ENCODE measurements at regions not wholly inside any gene's neighbourhood (a gene's known extent, or its start where the extent isn't known, plus 50 kb on each side); places are given as distances from the start of the nearest gene placed in this dataset.

GRCh38 chr14:49992448-49992847 is 99.6 kb downstream of the ARF6 start:
- H3K27me3 ChIP-seq (ENCODE audit: insufficient read depth, low read length) = no peaks in the 10 kb centered on the region
- H3K4me3 ChIP-seq (ENCODE audit: low read depth, low read length, poor library complexity, severe bottlenecking) = no peak overlapping the region
- no peaks in the 10 kb centered on the region for H4K20me1 ChIP-seq (ENCODE audit: insufficient read depth, low read length)
- H3K9me3 ChIP-seq (ENCODE audit: low read length) = no peaks in the 10 kb centered on the region
- peaks cover 13% of the 10 kb centered on the region for H3K4me1 ChIP-seq (ENCODE audit: insufficient read depth, low read length, severe bottlenecking)
- H3F3A ChIP-seq (ENCODE audit: insufficient read depth, low read length) = no peaks in the 10 kb centered on the region
- H2AFZ ChIP-seq (ENCODE audit: low read length) = no peak overlapping the region
- H3K9me2 ChIP-seq (ENCODE audit: low read depth, low read length) = no peaks in the 10 kb centered on the region
- no peaks in the 10 kb centered on the region for H3K79me2 ChIP-seq (ENCODE audit: insufficient read depth, low read length)
- H3K36me3 ChIP-seq (ENCODE audit: insufficient read depth, low read length) = peaks cover 8% of the 10 kb centered on the region; the same call in 1 of the 2 replicates
- H3K9ac ChIP-seq (ENCODE audit: low read length) = no peak overlapping the region
- TF ChIP-seq EZH2 (IDR thresholded peaks at IDR 0.05; ENCODE audit: borderline replicate concordance, low read length) (no peak), CTCF (IDR thresholded peaks at IDR 0.05; ENCODE audit: low read length) (no peak)
- H3K4me2 ChIP-seq (ENCODE audit: low read length) = peak overlapping the region; percentile 8; the same call in 1 of the 2 replicates
- H3K27ac ChIP-seq (ENCODE audit: low read depth, low read length, poor library complexity, severe bottlenecking) = peak overlapping the region; percentile 19

DNA sequence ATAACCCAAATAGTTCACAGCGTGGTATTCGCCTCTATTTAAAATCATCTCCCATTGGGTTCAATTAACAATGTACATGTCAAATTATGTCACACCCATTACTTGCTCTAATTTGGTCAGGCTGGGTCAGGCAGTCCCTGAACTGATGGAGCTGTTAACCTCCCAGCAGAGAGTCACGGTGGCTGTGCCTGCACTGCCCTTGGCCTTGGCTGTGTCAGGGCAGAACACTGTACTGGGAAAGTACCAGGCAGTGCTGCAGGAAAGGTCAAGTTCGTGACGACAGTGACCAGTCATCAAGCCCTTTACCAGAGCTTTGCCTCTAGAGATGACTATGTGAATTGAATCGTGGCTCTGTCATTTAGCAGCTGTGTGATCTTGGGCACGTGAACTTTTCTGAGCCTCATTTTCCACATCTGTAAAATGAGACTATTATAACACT is 100.0 kb downstream of the ARF6 start:
- TF ChIP-seq EZH2 (IDR thresholded peaks at IDR 0.05; ENCODE audit: borderline replicate concordance, low read length) (no peak), CTCF (IDR thresholded peaks at IDR 0.05; ENCODE audit: low read length) (no peak)
- Histone ChIP-seq H4K20me1 (ENCODE audit: insufficient read depth, low read length) (no peaks in the 10 kb centered on the region), H3F3A (ENCODE audit: insufficient read depth, low read length) (no peaks in the 10 kb centered on the region), H2AFZ (ENCODE audit: low read length) (no peak overlapping the region), H3K79me2 (ENCODE audit: insufficient read depth, low read length) (no peaks in the 10 kb centered on the region), H3K9me2 (ENCODE audit: low read depth, low read length) (no peaks in the 10 kb centered on the region), H3K4me1 (ENCODE audit: insufficient read depth, low read length, severe bottlenecking) (peaks cover 13% of the 10 kb centered on the region), H3K27me3 (ENCODE audit: insufficient read depth, low read length) (no peaks in the 10 kb centered on the region), H3K36me3 (ENCODE audit: insufficient read depth, low read length) (peaks cover 8% of the 10 kb centered on the region; the same call in 1 of the 2 replicates), H3K4me3 (ENCODE audit: low read depth, low read length, poor library complexity, severe bottlenecking) (no peak overlapping the region), H3K4me2 (ENCODE audit: low read length) (peak overlapping the region; percentile 8; the same call in 1 of the 2 replicates), H3K9ac (ENCODE audit: low read length) (no peak overlapping the region), H3K27ac (ENCODE audit: low read depth, low read length, poor library complexity, severe bottlenecking) (peak overlapping the region; percentile 19), H3K9me3 (ENCODE audit: low read length) (no peaks in the 10 kb centered on the region)

- Histone ChIP-seq H3K27ac (ENCODE audit: low read depth, low read length, poor library complexity, severe bottlenecking) (no peak overlapping the region), H4K20me1 (ENCODE audit: insufficient read depth, low read length) (no peaks in the 10 kb centered on the region), H3K27me3 (ENCODE audit: insufficient read depth, low read length) (no peaks in the 10 kb centered on the region), H3K79me2 (ENCODE audit: insufficient read depth, low read length) (no peaks in the 10 kb centered on the region), H3K4me2 (ENCODE audit: low read length) (no peak overlapping the region), H3K36me3 (ENCODE audit: insufficient read depth, low read length) (peaks cover 8% of the 10 kb centered on the region; the same call in 1 of the 2 replicates), H3K9me3 (ENCODE audit: low read length) (no peaks in the 10 kb centered on the region), H3F3A (ENCODE audit: insufficient read depth, low read length) (no peaks in the 10 kb centered on the region), H3K4me3 (ENCODE audit: low read depth, low read length, poor library complexity, severe bottlenecking) (no peak overlapping the region), H3K9ac (ENCODE audit: low read length) (no peak overlapping the region), H3K4me1 (ENCODE audit: insufficient read depth, low read length, severe bottlenecking) (peaks cover 13% of the 10 kb centered on the region), H2AFZ (ENCODE audit: low read length) (no peak overlapping the region), H3K9me2 (ENCODE audit: low read depth, low read length) (no peaks in the 10 kb centered on the region)
- TF ChIP-seq EZH2 (IDR thresholded peaks at IDR 0.05; ENCODE audit: borderline replicate concordance, low read length) (no peak), CTCF (IDR thresholded peaks at IDR 0.05; ENCODE audit: low read length) (no peak)
These were observed 100.7 kb downstream of the ARF6 start for GRCh38 chr14:49993565-49993964.
